Natural killer cell (primary cell): ENCODE measurements at regions not wholly inside any gene's neighbourhood (a gene's known extent, or its start where the extent isn't known, plus 50 kb on each side); places are given as distances from the start of the nearest gene placed in this dataset.

Experiments used
- ATAC-seq, 3 donors: fragments of 150-1000 bp in 2 of 3; fragments of 200-7000 bp in 1 of 3; cut with Tn5 transposase; 1 replicate in 1 of 3; 2 replicates in 2 of 3; pipeline ENCODE4 v1.10.0; 2021; ENCODE audit warnings: mild to moderate bottlenecking in 2 of 3, moderate library complexity in 2 of 3
- DNase-seq, 2 donors: peaks; one replicate each; pipeline versions ENCODE4 v3.0.0 to v3.0.0-alpha.2; 2013 to 2021; ENCODE audit warnings: mixed read lengths in 1 of 2
- H3K27ac ChIP-seq: one replicate; pipeline ENCODE4 v1.5.1; 2013; ENCODE audit warnings: mild to moderate bottlenecking, low read length
- H3K27me3 ChIP-seq: one replicate; pipeline ENCODE4 v1.6.1; 2013; ENCODE audit warnings: low read length; ENCODE audit not compliant: control insufficient read depth, insufficient read depth
- H3K36me3 ChIP-seq: one replicate; pipeline ENCODE4 v1.6.1; 2013; ENCODE audit warnings: low read length; ENCODE audit not compliant: control insufficient read depth, insufficient read depth
- H3K4me1 ChIP-seq: one replicate; pipeline ENCODE4 v1.6.1; 2013; ENCODE audit warnings: low read length; ENCODE audit not compliant: control insufficient read depth, insufficient read depth
- H3K4me3 ChIP-seq: one replicate; pipeline ENCODE4 v1.5.1; 2013; ENCODE audit warnings: low read length
- H3K9me3 ChIP-seq: one replicate; pipeline ENCODE4 v1.6.1; 2013; ENCODE audit warnings: low read length; ENCODE audit not compliant: control insufficient read depth, insufficient read depth
- H3K27ac Mint-ChIP-seq, 2 donors: one replicate each; pipeline ENCODE4 v1.8.0; 2022; ENCODE audit warnings: mild to moderate bottlenecking in 2 of 2, mixed read lengths in 2 of 2, moderate library complexity in 1 of 2
- H3K27me3 Mint-ChIP-seq, 2 donors: one replicate each; pipeline ENCODE4 v1.8.0; 2022; ENCODE audit warnings: low read depth in 2 of 2, mixed read lengths in 2 of 2
- H3K36me3 Mint-ChIP-seq: one replicate; pipeline ENCODE4 v1.8.0; 2022; ENCODE audit warnings: mixed read lengths
- H3K4me1 Mint-ChIP-seq, 2 donors: one replicate each; pipeline ENCODE4 v1.8.0; 2022; ENCODE audit warnings: mixed read lengths in 2 of 2
- H3K4me3 Mint-ChIP-seq: one replicate; pipeline ENCODE4 v1.8.0; 2022; ENCODE audit warnings: mild to moderate bottlenecking, moderate library complexity, mixed read lengths
- H3K9me3 Mint-ChIP-seq, 2 donors: one replicate each; pipeline ENCODE4 v1.8.0; 2022; ENCODE audit warnings: mixed read lengths in 2 of 2
- WGBS: methylation state at CpG from one replicate; pipeline ENCODE4 v1.1.7; 2013; ENCODE audit warnings: missing lambda C conversion rate; ENCODE audit not compliant: insufficient coverage; 5-methylcytosine and 5-hydroxymethylcytosine counted together
- intact Hi-C: fragments of 100-400 bp; cut with micrococcal nuclease; formaldehyde crosslinking; loops from one replicate; pipeline ENCODE4 v1.14.2; 2022
- TF ChIP-seq, protein P1 (sequence below): fragments of 200-600 bp; IDR thresholded peaks from one replicate; pipeline ENCODE4 v1.8.0; 2022; ENCODE audit warnings: antibody characterized with exemption

DNA sequence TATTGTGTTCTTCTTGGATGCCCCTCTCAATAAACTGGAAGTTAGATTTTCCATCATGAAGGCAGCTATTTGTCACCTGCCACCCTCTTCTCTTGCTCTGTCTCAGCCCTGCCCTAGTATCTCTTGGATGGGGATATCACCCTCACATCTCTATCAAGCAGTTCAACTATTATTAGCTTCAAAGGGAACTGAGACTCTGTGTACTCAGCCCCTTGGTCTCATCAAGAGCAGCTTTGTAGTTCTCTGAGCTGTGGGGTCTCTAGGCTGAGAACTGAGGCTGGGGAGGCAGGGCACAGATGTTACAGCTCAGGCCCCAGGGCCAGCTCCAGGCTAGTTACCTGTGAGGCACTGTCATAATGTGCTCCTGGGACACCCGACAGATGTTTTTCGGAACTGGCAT, 130.3 kb downstream of the DAD1 start:
- H3K4me3 Mint-ChIP-seq, result peak overlapping the region; percentile 96
- ATAC-seq (no peak), DNase-seq (no peak)
- 53% methylated on average over 2 of the region's 2 CpGs for WGBS
- Histone ChIP-seq H3K9me3 (no peaks in the 10 kb centered on the region), H3K4me3 (peak overlapping the region; percentile 62), H3K36me3 (peaks cover 55% of the 10 kb centered on the region), H3K4me1 (peaks cover 66% of the 10 kb centered on the region), H3K27ac (peak overlapping the region; percentile 79), H3K27me3 (no peaks in the 10 kb centered on the region)
- H3K9me3 Mint-ChIP-seq, result no peaks in the 10 kb centered on the region
- peaks cover 54% of the 10 kb centered on the region for H3K36me3 Mint-ChIP-seq
- peak overlapping the region; percentile 80 to 89 for H3K27ac Mint-ChIP-seq
- TF ChIP-seq, protein P1, sequence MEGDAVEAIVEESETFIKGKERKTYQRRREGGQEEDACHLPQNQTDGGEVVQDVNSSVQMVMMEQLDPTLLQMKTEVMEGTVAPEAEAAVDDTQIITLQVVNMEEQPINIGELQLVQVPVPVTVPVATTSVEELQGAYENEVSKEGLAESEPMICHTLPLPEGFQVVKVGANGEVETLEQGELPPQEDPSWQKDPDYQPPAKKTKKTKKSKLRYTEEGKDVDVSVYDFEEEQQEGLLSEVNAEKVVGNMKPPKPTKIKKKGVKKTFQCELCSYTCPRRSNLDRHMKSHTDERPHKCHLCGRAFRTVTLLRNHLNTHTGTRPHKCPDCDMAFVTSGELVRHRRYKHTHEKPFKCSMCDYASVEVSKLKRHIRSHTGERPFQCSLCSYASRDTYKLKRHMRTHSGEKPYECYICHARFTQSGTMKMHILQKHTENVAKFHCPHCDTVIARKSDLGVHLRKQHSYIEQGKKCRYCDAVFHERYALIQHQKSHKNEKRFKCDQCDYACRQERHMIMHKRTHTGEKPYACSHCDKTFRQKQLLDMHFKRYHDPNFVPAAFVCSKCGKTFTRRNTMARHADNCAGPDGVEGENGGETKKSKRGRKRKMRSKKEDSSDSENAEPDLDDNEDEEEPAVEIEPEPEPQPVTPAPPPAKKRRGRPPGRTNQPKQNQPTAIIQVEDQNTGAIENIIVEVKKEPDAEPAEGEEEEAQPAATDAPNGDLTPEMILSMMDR, result no peak
- H3K27me3 Mint-ChIP-seq, result no peaks in the 10 kb centered on the region
- intact Hi-C loops, result no loop called here
- H3K4me1 Mint-ChIP-seq, result peaks cover 93 to 98% of the 10 kb centered on the region in 2 donors

DNA sequence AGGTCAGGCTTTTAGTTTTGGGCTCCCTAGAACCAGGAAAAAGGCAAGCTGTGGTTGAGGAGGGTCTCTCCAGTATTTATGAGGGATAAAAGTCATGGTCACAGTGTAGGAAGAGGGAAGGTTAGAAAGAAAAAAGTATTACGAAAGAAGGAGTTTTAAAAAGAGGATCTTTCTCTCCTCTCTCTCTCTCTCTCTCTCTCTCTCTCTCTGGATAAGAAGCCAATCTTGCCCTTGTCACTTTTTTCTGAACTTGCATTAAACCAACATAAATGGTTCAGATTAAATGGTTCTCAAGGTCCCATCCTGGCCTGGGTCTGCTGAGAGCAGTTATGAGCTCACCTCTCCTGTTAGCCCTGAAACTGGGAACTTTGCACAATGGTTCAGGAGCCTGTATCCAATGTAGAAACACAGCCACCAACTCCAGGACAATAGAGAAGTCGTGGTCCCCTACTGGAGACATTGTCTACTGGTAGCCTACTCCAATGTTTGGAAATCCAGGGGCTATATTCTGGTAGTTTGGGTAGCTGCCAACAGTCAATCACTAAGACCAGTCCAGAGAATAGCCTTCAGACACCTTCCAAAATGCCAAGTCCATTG, 131.9 kb downstream of the DAD1 start:
- H3K4me1 ChIP-seq, result peaks cover 65% of the 10 kb centered on the region
- H3K27me3 ChIP-seq, result no peaks in the 10 kb centered on the region
- H3K36me3 ChIP-seq, result peaks cover 55% of the 10 kb centered on the region
- Mint-ChIP-seq H3K4me1 (peaks cover 93 to 98% of the 10 kb centered on the region in 2 donors), H3K27me3 (no peaks in the 10 kb centered on the region), H3K9me3 (no peaks in the 10 kb centered on the region), H3K27ac (peak overlapping the region; percentile 80 to 89), H3K4me3 (peak overlapping the region; percentile 96), H3K36me3 (peaks cover 65% of the 10 kb centered on the region)
- no peak for DNase-seq
- ATAC-seq, result no peak
- H3K9me3 ChIP-seq, result no peaks in the 10 kb centered on the region
- intact Hi-C loops, result no loop called here
- 0% methylated on average over 1 of the region's 2 CpGs for WGBS
- H3K4me3 ChIP-seq, result peak overlapping the region; percentile 62
- TF ChIP-seq, protein P1, result no peak
- H3K27ac ChIP-seq, result peak overlapping the region; percentile 79

GRCh38 chr14:22456421-22456820, 132.6 kb downstream of the DAD1 start:
- TF ChIP-seq, protein P1, result no peak
- H3K4me3 Mint-ChIP-seq, result peak overlapping the region; percentile 96
- H3K27ac ChIP-seq, result peak overlapping the region; percentile 79
- H3K36me3 ChIP-seq, result peaks cover 48% of the 10 kb centered on the region
- intact Hi-C loops, result no loop called here
- H3K9me3 Mint-ChIP-seq, result no peaks in the 10 kb centered on the region
- peaks cover 93 to 98% of the 10 kb centered on the region in 2 donors for H3K4me1 Mint-ChIP-seq
- no peaks in the 10 kb centered on the region for H3K27me3 ChIP-seq
- H3K36me3 Mint-ChIP-seq, result peaks cover 72% of the 10 kb centered on the region
- no peaks in the 10 kb centered on the region for H3K27me3 Mint-ChIP-seq
- peak overlapping the region; percentile 80 to 89 for H3K27ac Mint-ChIP-seq
- peak overlapping the region; percentile 62 for H3K4me3 ChIP-seq
- H3K9me3 ChIP-seq, result no peaks in the 10 kb centered on the region
- ATAC-seq (no peak), DNase-seq (no peak)
- 42% methylated on average over 3 of the region's 3 CpGs for WGBS
- peaks cover 59% of the 10 kb centered on the region for H3K4me1 ChIP-seq

DNA sequence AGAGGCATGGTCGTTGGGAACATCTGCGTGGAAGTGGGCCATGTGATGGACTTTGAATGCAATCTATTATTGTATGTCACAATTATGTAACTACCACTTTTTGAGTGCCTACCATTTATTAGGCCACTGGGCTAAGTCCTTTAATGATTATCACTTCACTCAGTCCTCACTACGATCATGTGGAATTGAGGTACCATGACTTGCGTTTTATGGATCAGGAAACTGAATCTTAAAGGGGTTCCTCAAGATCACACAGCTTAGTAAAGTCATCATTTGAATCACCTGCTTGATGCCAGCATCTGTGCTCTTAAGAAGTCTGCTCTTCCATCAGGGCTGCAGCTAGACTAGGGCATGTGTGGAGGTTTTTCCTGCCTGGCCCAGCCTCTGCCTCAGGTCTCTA, 136.7 kb downstream of the DAD1 start:
- no peak for ATAC-seq
- Mint-ChIP-seq H3K36me3 (peaks cover 63% of the 10 kb centered on the region), H3K9me3 (no peaks in the 10 kb centered on the region), H3K27ac (peak overlapping the region; percentile 80 to 89), H3K27me3 (no peaks in the 10 kb centered on the region), H3K4me3 (peak overlapping the region; percentile 96), H3K4me1 (peaks cover 95 to 99% of the 10 kb centered on the region in 2 donors)
- TF ChIP-seq, protein P1, result no peak
- H3K4me3 ChIP-seq, result peak overlapping the region; percentile 62
- peak overlapping the region; percentile 79 for H3K27ac ChIP-seq
- WGBS, result 56% methylated on average over 4 of the region's 4 CpGs
- DNase-seq, result no peak
- no peaks in the 10 kb centered on the region for H3K27me3 ChIP-seq
- intact Hi-C loops, result no loop called here
- peaks cover 38% of the 10 kb centered on the region for H3K36me3 ChIP-seq
- H3K9me3 ChIP-seq, result no peaks in the 10 kb centered on the region
- H3K4me1 ChIP-seq, result peaks cover 70% of the 10 kb centered on the region
